Right lobe of liver (tissue), 6 donors: ENCODE measurements at regions not wholly inside any gene's neighbourhood (a gene's known extent, or its start where the extent isn't known, plus 50 kb on each side); places are given as distances from the start of the nearest gene placed in this dataset.

Source experiments
- ATAC-seq, 4 donors: fragments of 200-7000 bp; cut with Tn5 transposase; one replicate each; pipeline ENCODE4 v1.9.1; 2020; ENCODE audit warnings: mild to moderate bottlenecking in 4 of 4, moderate library complexity in 4 of 4
- DNase-seq, 3 donors: peaks; one replicate each; pipeline ENCODE4 v3.0.0-alpha.2; 2020
- H3K27ac ChIP-seq, 3 donors: fragments of 200-600 bp; one replicate each; pipeline ENCODE4 v1.8.0; 2022
- H3K27me3 ChIP-seq, 2 donors: fragments of 200-600 bp; one replicate each; pipeline ENCODE4 v1.8.0; 2022
- H3K36me3 ChIP-seq, 4 donors: fragments of 200-600 bp; sonication (generic) in 1 of 4; one replicate each; pipeline versions ENCODE4 v1.5.1 to v1.8.0; 2017 to 2022; ENCODE audit warnings: control low read depth in 1 of 4
- H3K4me1 ChIP-seq, 4 donors: fragments of 200-600 bp; sonication (generic) in 1 of 4; one replicate each; pipeline versions ENCODE4 v1.5.1 to v1.8.0; 2017 to 2022; ENCODE audit warnings: control low read depth in 1 of 4
- H3K4me3 ChIP-seq, 3 donors: fragments of 200-600 bp; one replicate each; pipeline ENCODE4 v1.8.0; 2022
- H3K9me3 ChIP-seq, 4 donors: fragments of 200-600 bp; sonication (generic) in 1 of 4; one replicate each; pipeline versions ENCODE4 v1.5.1 to v1.8.0; 2017 to 2022; ENCODE audit warnings: control low read depth in 1 of 4
- CTCF ChIP-seq, 4 donors: fragments of 200-600 bp in 3 of 4; fragments of 450-650 bp in 1 of 4; IDR thresholded peaks; one replicate each; pipeline versions ENCODE4 v1.5.1 to v1.8.0; 2016 to 2022; ENCODE audit warnings: antibody characterized with exemption in 4 of 4, mild to moderate bottlenecking in 2 of 4
- POLR2A ChIP-seq: fragments of 450-650 bp; IDR thresholded peaks from one replicate; pipeline ENCODE4 v1.6.1; 2017; ENCODE audit warnings: antibody characterized with exemption, mild to moderate bottlenecking
- WGBS: methylation state at CpG from one replicate; pipeline ENCODE4 v1.1.6; 2018; ENCODE audit warnings: low coverage, low lambda C conversion rate; ENCODE audit not compliant: insufficient coverage; ENCODE audit errors: missing lambda C conversion rate; 5-methylcytosine and 5-hydroxymethylcytosine counted together
- intact Hi-C, 2 donors: fragments of 100-400 bp; cut with DNase I; formaldehyde crosslinking; loops; one replicate each; pipeline versions ENCODE4 v1.11.2 to v1.14.1; 2022
- donor health status: DM: no; HTN: yes; CAD: no.
- donor health status: DM: no; HTN: no; CAD: no.
- donor health status: DM: no; HTN: no; CAD: no.
- donor health status: DM: no; HTN: yes; CAD: no.
- donor health status: DM: no; HTN: yes; CAD: no.

DNA sequence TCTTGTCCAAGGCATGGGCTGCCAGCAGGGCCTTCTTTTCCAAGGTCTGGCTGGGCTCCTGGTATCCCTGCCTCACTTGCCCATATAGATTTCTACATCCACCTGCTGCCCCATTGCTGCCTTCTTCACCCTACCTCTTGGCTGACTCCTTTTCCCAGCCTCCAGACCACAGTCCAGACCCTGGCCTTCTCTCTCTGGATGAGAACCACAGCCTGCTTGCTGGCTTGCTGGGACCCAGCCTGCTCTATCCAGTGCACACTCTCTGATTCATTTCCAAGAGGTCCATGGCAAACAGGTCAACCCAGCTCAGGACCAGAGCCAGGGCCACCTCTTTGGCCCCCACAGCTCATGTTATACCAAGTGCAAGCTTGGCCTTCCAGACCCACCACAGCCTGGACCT is 169.4 kb upstream of the BDNF start:
- H3K4me1 ChIP-seq, result no peaks in the 10 kb centered on the region
- H3K27ac ChIP-seq, result no peak overlapping the region
- DNase-seq (no peak), ATAC-seq (no peak)
- intact Hi-C loops, result no loop called here
- no peaks in the 10 kb centered on the region for H3K9me3 ChIP-seq
- H3K4me3 ChIP-seq, result no peak overlapping the region
- H3K27me3 ChIP-seq, result no peaks in the 10 kb centered on the region
- TF ChIP-seq CTCF (IDR thresholded peaks at IDR 0.05), result no peak
- no peak for TF ChIP-seq POLR2A
- H3K36me3 ChIP-seq, result no peaks in the 10 kb centered on the region

DNA sequence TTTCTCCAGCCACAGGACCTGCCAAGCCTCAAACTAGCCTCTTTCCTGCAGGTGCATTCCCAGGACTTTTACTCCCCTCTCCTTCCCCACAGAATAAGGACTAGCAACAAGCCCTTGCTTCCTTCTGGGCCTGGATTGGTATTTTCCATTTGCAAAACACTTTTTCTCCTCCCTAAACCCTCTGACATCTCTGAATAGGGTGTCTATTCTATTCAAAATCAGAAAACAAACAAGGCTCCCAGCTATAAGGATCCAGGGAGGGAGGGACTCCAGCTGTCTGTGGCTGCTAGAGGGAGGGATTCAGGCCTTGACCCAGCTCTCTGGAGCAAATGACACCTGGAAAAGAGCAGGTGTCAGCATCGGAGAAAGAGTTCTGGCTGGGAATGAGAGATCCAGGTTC is 168.5 kb upstream of the BDNF start:
- TF ChIP-seq CTCF (IDR thresholded peaks at IDR 0.05), result no peak
- no peak for TF ChIP-seq POLR2A
- Histone ChIP-seq H3K4me3 (no peak overlapping the region), H3K27me3 (no peaks in the 10 kb centered on the region), H3K36me3 (no peaks in the 10 kb centered on the region), H3K27ac (no peak overlapping the region), H3K4me1 (no peaks in the 10 kb centered on the region), H3K9me3 (no peaks in the 10 kb centered on the region)
- DNase-seq, result no peak
- WGBS, result 50% methylated on average over 1 of the region's 1 CpG
- intact Hi-C loops, result no loop called here
- ATAC-seq, result no peak

DNA sequence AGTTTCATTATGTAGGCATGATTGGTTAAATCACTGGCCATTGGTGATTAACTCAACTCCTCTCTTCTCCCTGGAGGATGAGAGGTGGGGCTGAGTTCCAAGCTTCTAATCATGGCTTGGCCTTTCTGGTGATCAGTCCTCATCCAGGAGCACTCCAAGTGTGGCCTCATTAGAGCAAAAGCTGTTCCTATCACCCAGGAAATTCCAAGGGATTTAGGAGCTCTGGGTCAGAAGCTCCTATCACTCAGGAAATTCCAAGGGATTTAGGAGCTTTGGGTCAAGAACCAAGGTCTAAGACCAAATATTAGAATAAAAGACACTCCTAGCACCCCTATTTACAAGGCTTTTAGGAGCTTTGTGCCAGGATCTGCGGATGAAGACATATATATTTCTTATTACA is 168.0 kb upstream of the BDNF start:
- DNase-seq (no peak), ATAC-seq (no peak)
- H3K4me3 ChIP-seq, result no peak overlapping the region
- no peaks in the 10 kb centered on the region for H3K9me3 ChIP-seq
- no peak overlapping the region for H3K27ac ChIP-seq
- H3K4me1 ChIP-seq, result no peaks in the 10 kb centered on the region
- TF ChIP-seq POLR2A (no peak), CTCF (IDR thresholded peaks at IDR 0.05) (no peak)
- intact Hi-C loops, result no loop called here
- H3K27me3 ChIP-seq, result no peaks in the 10 kb centered on the region
- 43% methylated on average over 1 of the region's 1 CpG for WGBS
- no peaks in the 10 kb centered on the region for H3K36me3 ChIP-seq

GRCh38 chr11:27865105-27865504 is 164.8 kb upstream of the BDNF start:
- no peak overlapping the region for H3K4me3 ChIP-seq
- ATAC-seq, result no peak
- TF ChIP-seq CTCF (IDR thresholded peaks at IDR 0.05), result no peak
- no peak for TF ChIP-seq POLR2A
- no peaks in the 10 kb centered on the region for H3K9me3 ChIP-seq
- no peaks in the 10 kb centered on the region for H3K36me3 ChIP-seq
- no peak overlapping the region for H3K27ac ChIP-seq
- intact Hi-C loops, result no loop called here
- DNase-seq, result no peak
- 24% methylated on average over 3 of the region's 3 CpGs for WGBS
- no peaks in the 10 kb centered on the region for H3K4me1 ChIP-seq
- H3K27me3 ChIP-seq, result no peaks in the 10 kb centered on the region

DNA sequence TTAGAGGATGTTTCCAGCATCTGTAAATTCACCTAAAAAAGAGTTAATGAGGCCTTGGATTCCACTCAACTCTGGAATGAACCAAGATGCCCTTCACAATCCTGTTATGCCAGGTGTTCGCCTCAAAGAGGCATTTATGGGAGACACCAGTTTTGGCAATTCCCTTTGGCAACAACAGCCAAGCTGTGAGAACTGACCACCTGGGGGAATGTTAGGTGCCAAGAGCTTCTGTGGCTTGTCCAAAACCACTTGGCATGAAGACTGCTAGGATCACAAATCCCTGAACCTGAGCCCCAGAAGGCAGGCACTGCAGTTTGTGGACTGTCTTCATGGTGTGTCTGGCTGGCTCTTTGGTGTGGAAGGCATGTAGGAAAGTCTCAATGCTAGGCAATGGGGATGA is 164.4 kb upstream of the BDNF start:
- intact Hi-C loops, result no loop called here
- no peaks in the 10 kb centered on the region for H3K4me1 ChIP-seq
- ATAC-seq (no peak), DNase-seq (no peak)
- H3K27me3 ChIP-seq, result no peaks in the 10 kb centered on the region
- H3K9me3 ChIP-seq, result no peaks in the 10 kb centered on the region
- no peaks in the 10 kb centered on the region for H3K36me3 ChIP-seq
- H3K4me3 ChIP-seq, result no peak overlapping the region
- H3K27ac ChIP-seq, result no peak overlapping the region
- TF ChIP-seq CTCF (IDR thresholded peaks at IDR 0.05) (no peak), POLR2A (no peak)
- 60% methylated on average over 1 of the region's 1 CpG for WGBS
